ENCODE measurements at regions not wholly inside any gene's neighbourhood (a gene's known extent, or its start where the extent isn't known, plus 50 kb on each side); places are given as distances from the start of the nearest gene placed in this dataset.

DNA sequence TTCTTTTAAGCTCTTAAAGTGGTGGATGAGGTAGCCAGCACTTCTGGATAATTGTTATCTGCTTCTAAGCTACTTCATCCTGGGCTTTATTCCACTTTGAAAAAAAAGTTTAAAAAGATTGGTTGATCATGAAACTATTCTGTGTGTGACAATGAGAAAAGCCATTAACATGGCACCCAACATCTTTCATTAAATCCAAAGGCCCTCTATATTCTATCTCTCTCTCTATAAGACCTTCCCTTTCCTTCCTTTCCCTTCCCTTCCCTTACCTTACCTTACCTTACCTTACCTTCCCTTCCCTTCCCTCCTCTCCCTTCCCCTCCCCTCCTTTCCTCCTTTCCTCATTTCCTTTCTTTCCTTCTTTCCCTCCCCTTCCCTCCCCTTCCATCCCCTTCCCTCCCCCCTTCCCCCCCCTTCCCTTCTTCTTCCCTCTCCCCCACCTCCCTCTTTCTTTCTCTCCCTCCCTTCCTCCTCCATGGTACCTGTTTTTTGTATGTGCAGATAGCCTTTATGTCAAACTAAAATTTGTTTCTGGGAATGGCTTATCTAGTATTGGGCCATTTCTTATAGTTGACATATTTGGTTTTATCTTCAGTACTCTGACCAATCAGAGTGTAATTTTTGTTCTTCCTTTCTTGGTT, 218.7 kb downstream of the DKK1 start:
- FAIRE-seq: no peak
- intact Hi-C loops (cut with DNase I): no loop called here
- no peak overlapping the region for H3K4me3 ChIP-seq (ENCODE audit: low read length in 3 of 3)

DNA sequence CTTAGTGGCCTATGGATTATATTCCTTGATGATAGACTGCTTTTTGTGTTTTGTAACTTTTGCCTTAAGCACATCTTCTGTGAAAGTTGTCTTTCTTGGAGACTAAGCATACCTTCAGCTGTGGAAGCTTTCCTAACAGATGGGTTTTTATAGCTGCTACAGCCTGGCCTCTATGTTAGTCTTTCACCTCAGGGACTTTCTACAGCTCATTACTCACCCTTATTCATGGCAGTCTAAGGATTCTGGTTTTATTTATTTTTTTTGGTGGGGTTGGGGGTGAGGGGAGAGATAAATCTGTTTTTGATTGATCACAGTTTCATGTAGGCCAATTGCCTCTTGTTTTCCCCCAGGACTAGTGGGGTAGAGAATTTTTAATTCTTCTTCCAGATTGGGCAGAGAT, 219.9 kb downstream of the DKK1 start:
- Histone ChIP-seq H3K27ac (ENCODE audit: low read depth in 2 of 2, low read length in 2 of 2) (no peak overlapping the region), H3K9me3 (ENCODE audit: control insufficient read depth in 2 of 3, insufficient read depth in 1 of 3, low read length in 3 of 3) (no peaks in the 10 kb centered on the region), H3K9ac (ENCODE audit: low read length in 3 of 3) (no peak overlapping the region), H3K36me3 (ENCODE audit: control insufficient read depth in 2 of 3, insufficient read depth in 3 of 3, low read length in 3 of 3) (no peaks in the 10 kb centered on the region), H3K27me3 (ENCODE audit: control insufficient read depth, insufficient read depth, low read length) (no peaks in the 10 kb centered on the region), H3K4me3 (ENCODE audit: low read length in 3 of 3) (no peak overlapping the region), H3K4me1 (ENCODE audit: control insufficient read depth in 2 of 3, insufficient read depth in 2 of 3, low read depth in 1 of 3, low read length in 3 of 3) (no peaks in the 10 kb centered on the region)
- no peak for DNase-seq
- FAIRE-seq: no peak
- TF ChIP-seq, protein P1, sequence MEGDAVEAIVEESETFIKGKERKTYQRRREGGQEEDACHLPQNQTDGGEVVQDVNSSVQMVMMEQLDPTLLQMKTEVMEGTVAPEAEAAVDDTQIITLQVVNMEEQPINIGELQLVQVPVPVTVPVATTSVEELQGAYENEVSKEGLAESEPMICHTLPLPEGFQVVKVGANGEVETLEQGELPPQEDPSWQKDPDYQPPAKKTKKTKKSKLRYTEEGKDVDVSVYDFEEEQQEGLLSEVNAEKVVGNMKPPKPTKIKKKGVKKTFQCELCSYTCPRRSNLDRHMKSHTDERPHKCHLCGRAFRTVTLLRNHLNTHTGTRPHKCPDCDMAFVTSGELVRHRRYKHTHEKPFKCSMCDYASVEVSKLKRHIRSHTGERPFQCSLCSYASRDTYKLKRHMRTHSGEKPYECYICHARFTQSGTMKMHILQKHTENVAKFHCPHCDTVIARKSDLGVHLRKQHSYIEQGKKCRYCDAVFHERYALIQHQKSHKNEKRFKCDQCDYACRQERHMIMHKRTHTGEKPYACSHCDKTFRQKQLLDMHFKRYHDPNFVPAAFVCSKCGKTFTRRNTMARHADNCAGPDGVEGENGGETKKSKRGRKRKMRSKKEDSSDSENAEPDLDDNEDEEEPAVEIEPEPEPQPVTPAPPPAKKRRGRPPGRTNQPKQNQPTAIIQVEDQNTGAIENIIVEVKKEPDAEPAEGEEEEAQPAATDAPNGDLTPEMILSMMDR (IDR thresholded peaks at IDR 0.05; ENCODE audit: borderline replicate concordance, extremely low read depth, insufficient read depth): no peak
- intact Hi-C loops (cut with DNase I): no loop called here

More for the DNA sequence above, 218.7 kb downstream of the DKK1 start:
- Histone ChIP-seq H3K4me1 (ENCODE audit: control insufficient read depth in 2 of 3, insufficient read depth in 2 of 3, low read depth in 1 of 3, low read length in 3 of 3) (no peaks in the 10 kb centered on the region), H3K9ac (ENCODE audit: low read length in 3 of 3) (no peak overlapping the region), H3K9me3 (ENCODE audit: control insufficient read depth in 2 of 3, insufficient read depth in 1 of 3, low read length in 3 of 3) (no peaks in the 10 kb centered on the region), H3K36me3 (ENCODE audit: control insufficient read depth in 2 of 3, insufficient read depth in 3 of 3, low read length in 3 of 3) (no peaks in the 10 kb centered on the region), H3K27ac (ENCODE audit: low read depth in 2 of 2, low read length in 2 of 2) (no peak overlapping the region), H3K27me3 (ENCODE audit: control insufficient read depth, insufficient read depth, low read length) (no peaks in the 10 kb centered on the region)
- TF ChIP-seq, protein P1 (IDR thresholded peaks at IDR 0.05; ENCODE audit: borderline replicate concordance, extremely low read depth, insufficient read depth): no peak
- DNase-seq: no peak

DNA sequence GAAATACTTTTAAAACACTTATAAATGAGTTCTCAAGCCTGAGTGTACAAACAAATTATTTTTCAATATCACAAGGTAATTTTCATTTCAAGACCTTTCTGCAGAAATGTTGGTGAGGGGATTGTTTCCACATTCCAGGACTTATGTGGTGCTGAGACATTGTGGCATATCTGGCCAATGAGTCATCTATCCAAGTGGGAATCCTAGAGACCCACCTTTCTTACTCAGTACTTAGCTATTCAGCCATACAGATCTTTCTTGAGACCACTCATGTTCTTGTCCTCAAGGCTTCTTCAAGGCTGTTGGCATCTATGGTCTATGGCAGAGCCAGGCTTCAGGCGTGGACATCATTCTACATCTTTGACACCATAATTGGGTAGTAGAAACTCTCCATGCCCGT, 225.4 kb downstream of the DKK1 start:
- H3K4me3 ChIP-seq (ENCODE audit: low read length in 3 of 3): no peak overlapping the region
- FAIRE-seq (no peak), DNase-seq (no peak)
- no peaks in the 10 kb centered on the region for H3K4me1 ChIP-seq (ENCODE audit: control insufficient read depth in 2 of 3, insufficient read depth in 2 of 3, low read depth in 1 of 3, low read length in 3 of 3)
- H3K36me3 ChIP-seq (ENCODE audit: control insufficient read depth in 2 of 3, insufficient read depth in 3 of 3, low read length in 3 of 3): no peaks in the 10 kb centered on the region
- H3K27ac ChIP-seq (ENCODE audit: low read depth in 2 of 2, low read length in 2 of 2): no peak overlapping the region
- H3K9ac ChIP-seq (ENCODE audit: low read length in 3 of 3): no peak overlapping the region
- TF ChIP-seq, protein P1 (IDR thresholded peaks at IDR 0.05; ENCODE audit: borderline replicate concordance, extremely low read depth, insufficient read depth): no peak
- intact Hi-C loops (cut with DNase I): no loop called here
- H3K9me3 ChIP-seq (ENCODE audit: control insufficient read depth in 2 of 3, insufficient read depth in 1 of 3, low read length in 3 of 3): no peaks in the 10 kb centered on the region
- no peaks in the 10 kb centered on the region for H3K27me3 ChIP-seq (ENCODE audit: control insufficient read depth, insufficient read depth, low read length)

DNA sequence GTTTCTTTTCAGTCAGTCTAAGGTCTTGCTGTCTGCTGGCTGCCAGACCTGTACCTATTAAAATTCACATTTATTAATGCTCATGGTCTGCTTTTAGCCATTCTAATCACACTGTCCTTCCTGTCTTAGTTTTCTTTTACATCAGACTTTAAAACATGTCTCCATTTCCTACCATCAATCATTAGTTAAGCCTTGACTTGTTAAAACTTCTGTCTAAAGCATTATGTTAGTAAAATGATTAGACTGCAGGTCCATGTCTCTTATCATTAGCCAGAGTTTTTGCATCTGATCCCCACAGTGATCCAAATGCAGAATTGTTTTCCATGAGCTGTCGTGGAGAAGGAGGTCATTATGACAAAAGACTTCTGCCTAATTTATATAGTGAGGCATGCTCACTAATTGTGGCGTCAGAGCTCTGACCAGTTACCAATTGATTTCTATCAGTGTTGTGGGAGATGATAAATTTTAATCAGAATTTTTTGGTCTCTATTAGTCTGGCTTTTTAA, 226.5 kb downstream of the DKK1 start:
- Histone ChIP-seq H3K36me3 (ENCODE audit: control insufficient read depth in 2 of 3, insufficient read depth in 3 of 3, low read length in 3 of 3) (no peaks in the 10 kb centered on the region), H3K27ac (ENCODE audit: low read depth in 2 of 2, low read length in 2 of 2) (no peak overlapping the region), H3K9ac (ENCODE audit: low read length in 3 of 3) (no peak overlapping the region), H3K27me3 (ENCODE audit: control insufficient read depth, insufficient read depth, low read length) (no peaks in the 10 kb centered on the region), H3K9me3 (ENCODE audit: control insufficient read depth in 2 of 3, insufficient read depth in 1 of 3, low read length in 3 of 3) (no peaks in the 10 kb centered on the region), H3K4me3 (ENCODE audit: low read length in 3 of 3) (no peak overlapping the region), H3K4me1 (ENCODE audit: control insufficient read depth in 2 of 3, insufficient read depth in 2 of 3, low read depth in 1 of 3, low read length in 3 of 3) (no peaks in the 10 kb centered on the region)
- intact Hi-C loops (cut with DNase I): no loop called here
- TF ChIP-seq, protein P1 (IDR thresholded peaks at IDR 0.05; ENCODE audit: borderline replicate concordance, extremely low read depth, insufficient read depth): no peak
- DNase-seq (no peak), FAIRE-seq (no peak)
